Choroid plexus epithelial cell (primary cell): ENCODE measurements at regions not wholly inside any gene's neighbourhood (a gene's known extent, or its start where the extent isn't known, plus 50 kb on each side); places are given as distances from the start of the nearest gene placed in this dataset.

ENCODE experiments used
- DNase-seq: peaks from one replicate; pipeline ENCODE4 v3.0.0-alpha.2; 2010; ENCODE audit warnings: low read depth
- H3K4me3 ChIP-seq: 2 replicates; pipeline ENCODE4 v1.5.1; 2011; ENCODE audit warnings: low read depth, mild to moderate bottlenecking, control low read depth, low read length, moderate library complexity
- CTCF ChIP-seq: conservative IDR thresholded peaks from 2 replicates; pipeline ENCODE4 v1.5.1; 2011; ENCODE audit warnings: low read depth, mild to moderate bottlenecking, control low read depth, inconsistent platforms, low read length, moderate library complexity

DNA sequence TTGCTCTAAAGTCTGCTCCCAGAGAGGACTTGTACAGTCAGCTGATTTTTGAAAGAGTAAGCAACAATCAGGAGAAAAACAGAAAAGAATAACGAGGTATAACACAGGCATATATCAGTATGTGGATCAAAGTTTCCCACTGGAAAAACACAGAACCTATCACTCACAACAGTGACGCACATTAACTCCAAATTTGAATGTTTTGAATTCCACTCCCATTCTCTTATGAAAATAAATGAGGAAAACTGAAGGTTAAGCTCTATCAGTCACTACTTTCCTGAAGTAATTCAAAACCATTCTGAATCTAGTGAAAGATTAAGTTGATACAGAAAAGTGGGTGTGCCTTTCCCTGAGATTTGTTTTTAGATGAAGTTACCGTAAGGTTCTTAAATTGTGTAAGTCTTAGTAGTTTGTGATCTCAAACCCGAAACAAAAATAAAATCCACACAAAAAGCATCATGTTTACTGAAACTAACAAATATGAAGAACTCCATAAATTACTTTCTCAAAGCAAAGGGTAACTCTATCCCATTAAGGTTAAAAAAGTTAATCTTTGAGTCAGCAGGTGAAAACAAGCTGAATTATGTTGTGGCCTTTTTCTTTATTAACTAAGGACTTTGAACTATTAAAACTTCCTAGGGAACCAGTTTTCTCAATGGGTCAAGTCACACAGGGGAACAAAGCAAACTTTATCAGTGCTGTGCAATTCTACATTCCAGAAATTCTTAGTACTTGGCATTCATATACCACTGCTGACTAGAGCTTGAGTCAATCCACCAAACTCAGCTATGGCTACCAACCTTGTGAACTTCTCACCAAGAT lies 115.7 kb downstream of the OGFRL1 start:
- peak overlapping the region; percentile 31 for H3K4me3 ChIP-seq
- no peak for TF ChIP-seq CTCF
- DNase-seq = peak; percentile 90

GRCh38 chr6:71404967-71405278 lies 116.3 kb downstream of the OGFRL1 start:
- TF ChIP-seq CTCF = no peak
- no peak overlapping the region for H3K4me3 ChIP-seq
- no peak for DNase-seq

DNA sequence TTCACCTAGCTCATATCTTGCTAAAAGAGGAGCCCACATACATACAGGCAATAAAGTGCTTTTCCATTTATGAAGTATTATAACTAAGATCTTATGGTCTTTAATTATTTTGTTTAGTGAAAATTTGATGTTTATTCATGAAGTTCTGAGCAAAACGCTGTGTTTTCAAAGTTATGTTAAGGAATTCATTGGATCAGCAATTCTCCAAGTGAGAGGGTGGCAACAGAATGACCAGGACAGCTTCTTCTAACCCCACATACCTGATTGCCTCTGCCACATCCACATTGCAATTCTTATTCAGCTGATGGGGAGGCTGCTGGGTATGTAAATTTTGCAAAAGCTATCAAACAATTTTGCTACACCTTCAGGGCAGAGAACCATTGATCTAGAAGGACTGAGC lies 116.8 kb downstream of the OGFRL1 start:
- no peak for DNase-seq
- no peak overlapping the region for H3K4me3 ChIP-seq
- no peak for TF ChIP-seq CTCF

DNA sequence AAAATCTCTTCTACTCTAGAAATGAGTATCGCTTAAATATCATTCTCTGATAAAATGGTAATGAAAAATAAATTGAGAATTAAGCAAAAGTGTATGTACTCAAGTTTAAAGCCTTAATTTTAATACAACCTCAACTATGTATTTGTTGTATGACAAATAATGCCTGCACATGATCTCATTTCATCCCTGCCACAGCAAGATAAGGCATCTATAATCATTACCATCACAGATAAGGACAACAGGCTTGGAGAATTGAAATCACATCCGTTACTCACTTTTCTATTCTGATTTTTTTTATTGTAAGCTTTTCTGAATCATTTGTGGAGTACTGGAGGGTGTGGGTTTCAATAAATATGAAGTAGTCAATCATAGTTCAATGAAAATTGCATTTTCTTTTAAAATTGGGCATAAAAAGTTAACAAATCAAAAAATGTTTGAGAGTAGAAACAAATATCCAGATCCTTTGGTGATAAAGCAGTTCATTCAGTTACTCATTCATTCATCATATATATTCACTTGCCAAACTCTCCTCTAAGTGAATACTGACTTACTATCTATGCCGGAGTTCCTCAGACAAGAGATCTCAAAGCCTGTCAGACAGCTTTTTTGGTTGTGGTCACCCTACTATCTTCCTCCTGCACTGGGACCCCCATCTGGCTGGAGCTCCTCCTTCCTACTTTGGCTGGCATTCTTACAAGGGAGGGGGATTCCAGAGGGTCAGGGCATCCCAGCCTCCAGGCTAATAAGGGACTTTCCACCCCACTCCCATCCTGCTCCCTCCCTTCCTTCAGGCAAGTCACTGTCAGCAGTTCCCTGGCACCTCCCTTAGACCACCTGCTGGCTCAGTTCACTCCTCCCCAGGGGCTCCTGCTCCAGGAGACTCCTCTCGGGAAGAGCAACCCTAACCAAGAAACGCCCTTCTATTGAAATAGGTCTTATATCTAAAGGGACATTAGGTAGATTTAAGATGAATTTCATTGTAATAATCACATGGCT lies 118.6 kb downstream of the OGFRL1 start:
- no peak for TF ChIP-seq CTCF
- peak; percentile 70 for DNase-seq
- H3K4me3 ChIP-seq = no peak overlapping the region

- DNase-seq = no peak
- TF ChIP-seq CTCF = no peak
- H3K4me3 ChIP-seq = no peak overlapping the region
These were observed 120.4 kb downstream of the OGFRL1 start for GRCh38 chr6:71408787-71409723.

- H3K4me3 ChIP-seq = no peak overlapping the region
- no peak for TF ChIP-seq CTCF
- no peak for DNase-seq
These were observed 121.6 kb downstream of the OGFRL1 start for GRCh38 chr6:71410164-71410566.
